SW 1271 (cell line): ENCODE measurements at regions not wholly inside any gene's neighbourhood (a gene's known extent, or its start where the extent isn't known, plus 50 kb on each side); places are given as distances from the start of the nearest gene placed in this dataset.

Experiments
- DNase-seq, 2 experiments: peaks; one replicate each; lab custom pipeline; 2025; lab: John Stamatoyannopoulos, UW

DNA sequence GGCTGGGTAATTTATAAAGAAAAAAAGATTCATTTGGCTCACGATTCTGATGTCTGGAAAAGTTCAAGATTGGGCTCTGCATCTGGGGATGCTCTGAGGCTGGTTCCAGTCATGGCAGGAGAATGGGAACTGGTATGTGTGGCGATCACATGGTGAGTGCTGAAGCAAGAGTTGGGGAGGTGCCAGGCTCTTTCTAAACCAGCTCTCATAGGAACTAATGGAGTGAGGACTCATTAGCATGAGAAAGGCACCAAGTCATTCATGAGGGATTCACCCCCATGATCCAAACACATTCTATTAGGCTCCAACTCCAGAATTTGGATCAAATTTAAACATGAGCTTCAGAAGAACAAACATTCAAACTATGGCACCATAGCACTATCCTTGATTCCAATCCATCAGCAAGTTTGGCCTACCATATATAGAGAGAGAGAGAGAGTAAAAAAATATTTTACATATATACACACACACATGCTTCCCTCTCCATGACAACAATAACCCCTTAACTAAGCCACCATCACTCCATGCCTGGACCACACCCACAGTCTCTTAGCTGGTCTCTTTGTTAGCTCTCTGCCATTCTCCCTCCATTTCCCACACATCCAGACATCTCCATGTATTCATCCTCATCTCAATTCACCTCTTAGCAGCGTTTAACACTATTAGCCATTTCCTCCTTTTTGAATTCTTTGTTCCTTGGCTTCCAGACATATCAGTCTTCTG lies 57.9 kb downstream of the NPY start:
- no peak for DNase-seq

DNA sequence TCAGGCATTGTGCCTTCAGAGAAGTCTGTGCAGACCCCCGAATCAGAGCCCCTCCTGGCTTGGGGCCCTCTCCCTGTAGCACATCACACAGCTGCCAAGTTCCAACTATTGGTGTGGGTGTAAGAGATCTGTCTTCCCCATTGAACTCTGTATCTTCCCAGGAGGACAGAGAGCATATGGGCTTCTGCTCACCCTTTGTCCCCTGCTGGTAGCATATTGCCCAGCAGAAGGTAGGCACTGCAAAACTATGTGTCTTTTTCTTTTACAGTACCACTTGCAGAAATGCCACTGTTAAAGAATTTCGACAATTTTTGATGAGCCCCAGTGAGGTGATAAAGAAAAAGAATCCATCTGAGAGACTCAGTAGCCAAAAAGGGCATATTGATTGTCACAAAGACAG lies 59.6 kb downstream of the NPY start:
- DNase-seq = no peak

- no peak for DNase-seq
Measured at GRCh38 chr7:24346129-24346528, 62.1 kb downstream of the NPY start.

DNA sequence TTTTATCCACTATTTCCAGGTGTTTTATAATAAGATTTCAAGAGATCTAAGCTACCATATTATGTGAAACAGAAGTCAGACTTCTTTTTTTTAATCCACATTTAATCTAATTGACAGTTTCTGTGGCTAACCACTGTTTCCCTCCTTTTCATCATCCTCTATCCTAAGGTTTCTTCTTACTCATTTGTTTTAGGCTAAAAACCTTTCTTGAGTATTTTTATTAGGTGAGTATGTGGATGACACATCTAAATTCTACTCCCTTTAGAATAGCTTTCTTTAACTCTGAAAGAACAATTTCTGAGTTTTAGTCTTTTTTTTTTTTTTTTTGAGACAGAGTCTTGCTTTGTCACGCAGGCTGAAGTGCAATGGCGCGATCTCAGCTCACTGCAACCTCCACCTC lies 62.7 kb downstream of the NPY start:
- DNase-seq = no peak

- no peak for DNase-seq
Measured at GRCh38 chr7:24349339-24349738, 65.3 kb downstream of the NPY start.

DNA sequence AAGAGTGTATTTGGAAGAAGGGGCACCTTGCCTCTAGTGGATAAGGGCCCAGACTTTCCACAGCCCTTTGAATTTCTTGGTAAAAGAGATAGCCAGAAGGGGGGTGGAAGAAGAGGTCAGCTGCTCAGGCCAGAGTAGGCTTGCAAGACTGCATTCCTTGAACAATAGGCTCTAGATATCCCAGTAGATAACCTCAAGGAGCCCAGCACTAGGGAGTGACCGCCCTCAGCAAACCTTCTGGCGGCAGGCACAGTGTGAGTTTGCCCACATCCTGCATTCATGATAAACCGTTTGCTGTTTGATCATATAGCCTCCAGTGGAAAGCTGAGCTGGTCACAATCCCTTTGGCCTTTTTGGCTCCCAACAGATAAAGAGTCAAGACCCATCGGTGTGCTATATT lies 70.5 kb downstream of the NPY start:
- DNase-seq = no peak

DNA sequence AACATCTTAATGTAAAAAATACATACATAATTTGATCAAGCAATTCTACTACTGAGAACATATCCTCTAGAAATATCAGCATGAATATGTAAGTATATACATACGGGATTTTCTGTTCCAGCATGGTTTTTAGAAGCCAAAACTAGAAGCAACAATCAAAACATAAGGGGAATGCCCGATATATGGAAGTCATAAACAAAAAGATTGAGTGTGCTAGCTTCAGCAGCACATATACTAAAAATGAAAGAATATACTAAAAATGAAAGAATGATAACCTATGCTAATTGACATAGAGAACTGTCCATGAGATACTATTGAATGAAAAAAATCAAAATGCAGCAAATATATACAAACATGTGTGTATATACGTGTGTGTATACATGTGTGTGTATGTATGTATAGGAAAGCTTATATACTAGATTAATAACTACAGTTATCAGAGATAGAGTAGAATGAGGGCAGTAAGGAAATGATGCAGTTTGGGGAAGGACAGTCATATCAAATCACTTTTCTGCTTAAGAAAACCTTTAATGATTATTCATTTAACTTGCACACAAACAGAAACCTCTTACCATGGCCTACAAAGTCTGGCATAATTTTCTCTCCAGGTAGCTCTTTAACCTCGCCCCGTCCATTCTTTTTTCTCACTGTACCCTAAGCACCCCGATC lies 72.9 kb downstream of the NPY start:
- no peak for DNase-seq

- DNase-seq = no peak
Measured at GRCh38 chr7:24361001-24361400, 77.0 kb downstream of the NPY start.

GRCh38 chr7:24365606-24366005 lies 81.6 kb downstream of the NPY start:
- DNase-seq = no peak

GRCh38 chr7:24366876-24367275 lies 82.9 kb downstream of the NPY start:
- DNase-seq = no peak

- no peak for DNase-seq
Measured at GRCh38 chr7:24368161-24368560, 84.2 kb downstream of the NPY start.

- DNase-seq = no peak
Measured at GRCh38 chr7:24370541-24370940, 86.6 kb downstream of the NPY start.

DNA sequence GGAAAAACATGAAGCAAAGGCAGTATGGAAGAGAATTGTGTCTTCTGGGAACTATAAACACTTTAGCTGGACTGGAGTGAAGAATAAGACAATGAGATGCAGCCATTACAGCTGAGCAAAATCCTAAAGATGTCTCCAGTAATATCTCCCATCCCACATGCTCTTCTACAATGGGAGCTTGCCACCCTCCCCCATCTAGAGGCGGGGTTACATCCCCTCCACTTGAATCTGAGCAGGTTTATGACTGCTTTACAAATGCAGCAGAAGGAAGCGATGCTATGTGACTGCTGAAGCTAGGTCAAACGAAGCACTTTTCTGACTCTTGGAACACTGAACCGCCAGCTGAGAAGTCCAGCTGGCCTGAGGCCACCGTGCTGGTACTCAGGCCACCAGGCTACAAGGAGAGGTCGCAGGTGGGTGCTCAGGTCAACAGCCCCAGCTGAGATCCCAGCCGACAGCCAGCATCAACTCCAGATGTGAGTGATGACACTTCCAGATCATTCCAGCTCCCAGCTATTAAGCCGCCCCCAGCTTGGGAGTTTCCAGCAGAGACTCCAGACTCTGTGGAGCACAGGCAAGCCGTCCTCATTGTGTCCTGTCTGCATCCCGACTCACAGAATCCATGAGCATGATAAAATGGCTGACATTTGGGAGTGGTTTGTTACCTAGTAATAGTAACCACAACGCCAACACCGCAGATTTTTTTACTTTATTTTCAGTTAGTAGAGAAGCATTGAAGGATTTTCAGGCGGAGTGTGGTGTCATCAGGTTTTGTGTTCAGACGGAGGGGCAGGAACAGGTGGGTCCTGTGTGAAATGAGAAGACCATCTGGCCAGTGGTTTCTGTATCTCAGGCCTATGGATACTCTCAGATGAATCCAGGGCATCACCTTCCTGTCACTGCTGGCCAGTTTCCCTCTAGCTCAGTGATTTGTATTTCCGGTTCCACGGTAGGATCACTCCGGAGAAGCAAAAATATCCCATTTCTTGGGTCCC lies 89.3 kb downstream of the NPY start:
- no peak for DNase-seq

- DNase-seq = peak; percentile 45 to 78
Measured at GRCh38 chr7:24378871-24379616, 95.1 kb downstream of the NPY start.

DNA sequence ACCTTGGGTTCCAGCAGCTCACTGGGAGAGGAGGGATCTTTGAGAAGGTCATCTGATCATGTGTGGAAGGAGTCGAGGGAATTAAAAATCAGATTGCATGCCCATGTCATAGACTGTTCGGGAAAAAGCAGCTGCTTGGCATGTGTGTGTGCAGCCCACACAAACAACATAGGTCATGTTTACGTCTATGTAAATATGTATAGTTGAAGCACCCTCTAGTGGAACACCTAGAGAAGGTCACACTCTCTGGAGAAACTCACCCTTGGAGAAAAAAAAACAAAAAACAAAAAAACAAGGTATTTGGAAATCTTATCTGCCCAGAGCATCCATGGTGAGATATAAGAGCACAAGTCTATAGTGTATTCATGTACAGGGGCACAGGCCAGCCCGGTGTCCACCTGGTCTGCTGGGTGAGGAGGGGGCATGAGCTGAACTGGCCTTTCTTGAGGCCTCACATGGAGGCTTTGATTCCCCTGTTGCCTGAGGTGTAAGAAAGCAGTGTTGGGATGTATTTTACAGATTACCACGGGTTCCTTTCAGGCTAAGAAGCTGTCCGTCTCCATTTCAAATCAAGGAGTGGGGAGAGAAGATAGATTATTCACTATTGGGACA lies 98.0 kb downstream of the NPY start:
- peak in 1 of 2 experiments; percentile 32 for DNase-seq

GRCh38 chr7:24383055-24383454 lies 99.1 kb downstream of the NPY start:
- no peak for DNase-seq

DNA sequence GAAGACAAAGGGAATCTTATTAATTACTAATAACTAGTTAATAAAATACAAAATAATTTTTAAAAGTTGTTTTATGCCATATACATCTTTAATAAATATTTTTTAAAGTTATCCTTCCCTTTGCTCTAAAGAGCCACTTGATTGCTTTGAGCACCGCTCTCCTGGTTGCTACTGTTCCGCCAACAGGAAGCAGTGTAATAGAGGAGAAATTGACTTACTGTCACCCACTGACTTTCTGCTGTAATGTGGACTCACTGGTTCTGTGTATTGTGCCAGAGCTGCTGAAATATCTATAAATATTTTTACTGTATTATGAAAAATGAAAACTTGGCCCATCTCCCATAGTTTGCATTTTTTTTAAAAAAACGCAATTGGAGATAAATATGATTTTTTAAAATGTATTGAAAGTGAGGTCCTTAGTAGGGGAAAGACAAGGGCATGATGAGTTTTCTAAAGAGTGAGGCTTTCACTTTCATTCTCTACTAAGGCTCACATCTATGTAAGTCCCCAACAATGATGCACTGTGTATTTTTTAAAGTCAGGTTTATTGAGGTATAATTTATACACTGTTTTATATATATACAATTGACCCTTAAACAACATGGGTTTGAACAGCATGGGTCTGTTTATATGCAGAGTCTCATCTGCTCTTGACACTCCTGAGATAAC lies 100.5 kb downstream of the NPY start:
- DNase-seq = no peak

GRCh38 chr7:24388212-24388611 lies 104.2 kb downstream of the NPY start:
- DNase-seq = no peak

DNA sequence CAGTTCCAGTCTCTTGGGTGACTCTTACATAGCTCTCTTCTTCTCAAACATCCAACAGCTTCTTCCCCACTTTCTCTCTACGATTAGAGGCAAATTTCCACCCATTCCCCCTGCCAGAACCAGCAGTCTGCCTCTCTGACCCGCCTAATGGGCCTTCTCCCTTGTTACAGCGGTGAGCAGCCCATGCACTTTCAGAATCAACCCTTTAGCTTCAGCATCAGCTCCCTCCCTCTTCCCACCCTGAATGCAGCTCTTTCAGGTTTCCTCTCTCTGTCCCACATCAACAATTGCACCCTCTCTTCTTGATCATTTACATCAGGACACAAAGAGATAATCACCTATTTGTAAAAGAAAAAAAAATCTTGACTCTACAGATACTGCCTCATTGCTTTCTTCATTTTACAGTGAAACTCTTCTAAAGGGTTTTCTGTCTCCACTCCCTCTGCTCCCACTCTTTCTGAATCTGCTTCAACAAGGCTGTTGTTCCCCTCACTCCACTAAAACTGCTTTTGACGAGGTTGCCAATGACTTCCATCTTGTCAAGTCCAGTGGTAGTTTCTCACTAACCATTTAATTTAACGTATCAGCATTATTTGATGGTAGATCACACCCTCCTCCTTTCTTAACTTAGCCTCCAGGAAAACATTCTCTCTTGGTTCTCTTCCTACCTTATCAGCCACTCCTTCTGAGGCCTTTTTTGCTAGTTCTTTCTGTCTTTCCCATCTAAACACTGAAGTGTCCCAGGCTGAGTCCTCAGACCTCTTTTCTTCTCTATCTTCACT lies 106.6 kb downstream of the NPY start:
- DNase-seq = no peak

- DNase-seq = no peak
Measured at GRCh38 chr7:24392774-24393173, 108.8 kb downstream of the NPY start.
